ENCODE measurements at regions not wholly inside any gene's neighbourhood (a gene's known extent, or its start where the extent isn't known, plus 50 kb on each side); places are given as distances from the start of the nearest gene placed in this dataset.

DNA sequence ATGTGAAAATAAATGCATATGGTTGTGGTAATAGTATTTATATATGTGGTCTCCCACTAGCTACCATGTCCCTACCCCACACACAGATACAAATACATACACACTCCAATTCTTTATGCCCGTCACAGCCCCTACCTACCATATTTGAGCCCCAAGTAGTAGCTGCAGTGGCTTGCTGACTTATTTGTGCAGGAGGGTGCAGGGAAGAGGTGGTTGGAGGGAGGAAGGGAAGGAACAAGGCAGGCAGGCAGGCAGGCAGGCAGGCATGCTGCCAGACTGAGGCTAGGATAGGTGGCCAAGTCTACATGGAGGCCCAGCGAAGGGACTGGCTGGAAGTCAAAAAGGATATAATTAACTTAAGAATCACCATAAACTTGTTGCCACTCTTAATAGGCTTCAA lies 82.9 kb downstream of the SCN11A start:
- TF ChIP-seq, protein P1, sequence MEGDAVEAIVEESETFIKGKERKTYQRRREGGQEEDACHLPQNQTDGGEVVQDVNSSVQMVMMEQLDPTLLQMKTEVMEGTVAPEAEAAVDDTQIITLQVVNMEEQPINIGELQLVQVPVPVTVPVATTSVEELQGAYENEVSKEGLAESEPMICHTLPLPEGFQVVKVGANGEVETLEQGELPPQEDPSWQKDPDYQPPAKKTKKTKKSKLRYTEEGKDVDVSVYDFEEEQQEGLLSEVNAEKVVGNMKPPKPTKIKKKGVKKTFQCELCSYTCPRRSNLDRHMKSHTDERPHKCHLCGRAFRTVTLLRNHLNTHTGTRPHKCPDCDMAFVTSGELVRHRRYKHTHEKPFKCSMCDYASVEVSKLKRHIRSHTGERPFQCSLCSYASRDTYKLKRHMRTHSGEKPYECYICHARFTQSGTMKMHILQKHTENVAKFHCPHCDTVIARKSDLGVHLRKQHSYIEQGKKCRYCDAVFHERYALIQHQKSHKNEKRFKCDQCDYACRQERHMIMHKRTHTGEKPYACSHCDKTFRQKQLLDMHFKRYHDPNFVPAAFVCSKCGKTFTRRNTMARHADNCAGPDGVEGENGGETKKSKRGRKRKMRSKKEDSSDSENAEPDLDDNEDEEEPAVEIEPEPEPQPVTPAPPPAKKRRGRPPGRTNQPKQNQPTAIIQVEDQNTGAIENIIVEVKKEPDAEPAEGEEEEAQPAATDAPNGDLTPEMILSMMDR (IDR thresholded peaks at IDR 0.05), result no peak
- no peak for TF ChIP-seq POLR2A (IDR thresholded peaks at IDR 0.05)
